Pulmonary artery endothelial cell (primary cell): ENCODE measurements at regions not wholly inside any gene's neighbourhood (a gene's known extent, or its start where the extent isn't known, plus 50 kb on each side); places are given as distances from the start of the nearest gene placed in this dataset.

Experiments
- DNase-seq: peaks from one replicate; pipeline ENCODE4 v3.0.0-alpha.2; 2011; ENCODE audit warnings: low read depth, low spot score

GRCh38 chr2:224211791-224212190, 172.7 kb upstream of the SERPINE2 start:
- DNase-seq, result no peak

GRCh38 chr2:224211181-224211480, 172.0 kb upstream of the SERPINE2 start:
- no peak for DNase-seq

GRCh38 chr2:224210286-224211180, 171.4 kb upstream of the SERPINE2 start:
- no peak for DNase-seq

- no peak for DNase-seq
These were observed 170.6 kb upstream of the SERPINE2 start for GRCh38 chr2:224209555-224210285.

- DNase-seq, result no peak
These were observed 169.4 kb upstream of the SERPINE2 start for GRCh38 chr2:224208443-224208842.

- DNase-seq, result no peak
These were observed 168.9 kb upstream of the SERPINE2 start for GRCh38 chr2:224208007-224208406.

GRCh38 chr2:224206816-224207215, 167.7 kb upstream of the SERPINE2 start:
- no peak for DNase-seq

- no peak for DNase-seq
These were observed 163.3 kb upstream of the SERPINE2 start for GRCh38 chr2:224202281-224202865.

GRCh38 chr2:224198436-224198835, 159.3 kb upstream of the SERPINE2 start:
- no peak for DNase-seq

GRCh38 chr2:224196810-224197209, 157.7 kb upstream of the SERPINE2 start:
- DNase-seq, result no peak

GRCh38 chr2:224195925-224196571, 157.0 kb upstream of the SERPINE2 start:
- DNase-seq, result no peak

- DNase-seq, result no peak
These were observed 155.1 kb upstream of the SERPINE2 start for GRCh38 chr2:224194161-224194560.

GRCh38 chr2:224191465-224191864, 152.4 kb upstream of the SERPINE2 start:
- DNase-seq, result no peak

- DNase-seq, result no peak
These were observed 151.8 kb upstream of the SERPINE2 start for GRCh38 chr2:224190936-224191270.

- DNase-seq, result no peak
These were observed 151.3 kb upstream of the SERPINE2 start for GRCh38 chr2:224190234-224190935.

GRCh38 chr2:224187220-224187619, 148.1 kb upstream of the SERPINE2 start:
- DNase-seq, result no peak

- no peak for DNase-seq
These were observed 146.0 kb upstream of the SERPINE2 start for GRCh38 chr2:224185023-224185601.

GRCh38 chr2:224183086-224183485, 144.0 kb upstream of the SERPINE2 start:
- no peak for DNase-seq

- DNase-seq, result no peak
These were observed 143.4 kb upstream of the SERPINE2 start for GRCh38 chr2:224182498-224182897.

- DNase-seq, result no peak
These were observed 142.6 kb upstream of the SERPINE2 start for GRCh38 chr2:224181534-224182155.

- DNase-seq, result no peak
These were observed 141.7 kb upstream of the SERPINE2 start for GRCh38 chr2:224180810-224181209.
